HG03354 (cell line): ENCODE measurements at regions not wholly inside any gene's neighbourhood (a gene's known extent, or its start where the extent isn't known, plus 50 kb on each side); places are given as distances from the start of the nearest gene placed in this dataset.
"Not testable (repeated sequence)": the region's sequence is repeated elsewhere in the genome, so short reads cannot be mapped to it uniquely, and the experiment has no call there.

Experiments used
- ATAC-seq: cut with Tn5 transposase; IDR thresholded peaks from one replicate; pipeline ENCODE4 v1.9.1; 2021; ENCODE audit warnings: mild to moderate bottlenecking; ENCODE audit not compliant: unreplicated experiment, poor library complexity, severe bottlenecking

- not testable (repeated sequence) for ATAC-seq
Observed at GRCh38 chr2:87695596-87696323, 52.1 kb upstream of the PLGLB2 start.
